Renal pelvis (tissue), 1 donor: ENCODE measurements at regions not wholly inside any gene's neighbourhood (a gene's known extent, or its start where the extent isn't known, plus 50 kb on each side); places are given as distances from the start of the nearest gene placed in this dataset.
A peak's percentile ranks its signal among the peaks of the same experiment; 100 is the strongest.
"Not testable (repeated sequence)": the region's sequence is repeated elsewhere in the genome, so short reads cannot be mapped to it uniquely, and the experiment has no call there.

Experiments
- DNase-seq: peaks from one replicate; pipeline ENCODE4 v3.0.0-alpha.2; 2013

DNA sequence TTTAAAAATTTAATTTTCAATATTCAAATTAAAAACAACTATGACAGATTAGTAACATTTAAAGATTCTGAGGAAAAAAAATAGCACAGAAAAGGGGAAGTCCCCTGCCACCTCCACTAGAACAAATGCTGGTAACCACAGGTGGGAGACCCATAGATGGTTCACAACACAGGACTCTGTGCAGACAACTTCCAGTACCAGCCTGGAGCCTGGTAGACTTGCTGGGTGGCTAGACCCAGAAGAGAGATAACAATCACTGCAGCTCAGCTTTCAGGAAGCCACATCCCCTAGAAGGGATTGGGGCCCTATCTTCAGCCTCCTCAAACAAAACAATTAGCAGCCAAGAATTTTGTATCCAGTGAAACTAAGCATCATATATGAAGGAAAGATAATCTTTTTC is 179.6 kb upstream of the RND3 start:
- not testable (repeated sequence) for DNase-seq

DNA sequence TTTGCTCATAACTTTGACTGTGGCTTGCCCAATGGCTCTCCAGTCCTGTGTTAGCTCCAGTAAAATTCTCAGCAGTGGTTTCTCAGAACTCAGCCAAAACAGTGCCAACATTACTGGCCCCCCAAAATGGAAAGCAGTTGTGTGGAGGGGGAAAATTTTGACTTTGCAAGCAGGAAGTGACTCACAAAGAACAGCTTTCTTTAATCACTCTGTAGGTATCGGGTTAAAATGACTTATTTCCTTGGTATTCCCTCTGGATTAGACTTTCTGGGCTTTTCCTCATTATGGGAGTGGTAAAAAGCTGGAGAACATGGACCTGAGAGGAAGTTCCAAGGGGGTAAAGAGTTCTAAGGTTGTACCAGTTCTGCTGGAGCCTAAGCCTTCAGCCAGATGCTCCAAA is 175.7 kb upstream of the RND3 start:
- DNase-seq, result no peak

DNA sequence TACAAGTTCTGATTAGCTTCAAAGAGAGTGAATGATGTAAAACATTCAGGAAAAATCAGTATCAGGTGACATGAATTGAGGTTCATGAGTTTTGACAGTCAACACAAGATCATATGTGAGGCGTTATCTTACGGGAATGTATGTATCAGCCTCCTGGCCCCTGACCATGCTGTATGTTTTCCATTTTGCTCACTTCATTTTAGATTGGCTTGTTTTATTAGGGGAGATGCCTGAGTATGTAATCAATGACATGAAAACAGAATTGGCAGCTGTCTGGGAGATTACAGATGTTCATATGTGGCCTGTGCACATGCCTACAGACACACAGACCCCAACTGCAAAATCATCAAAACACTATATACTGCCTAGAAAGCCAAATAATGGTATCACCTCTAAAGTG is 168.5 kb upstream of the RND3 start:
- no peak for DNase-seq

DNA sequence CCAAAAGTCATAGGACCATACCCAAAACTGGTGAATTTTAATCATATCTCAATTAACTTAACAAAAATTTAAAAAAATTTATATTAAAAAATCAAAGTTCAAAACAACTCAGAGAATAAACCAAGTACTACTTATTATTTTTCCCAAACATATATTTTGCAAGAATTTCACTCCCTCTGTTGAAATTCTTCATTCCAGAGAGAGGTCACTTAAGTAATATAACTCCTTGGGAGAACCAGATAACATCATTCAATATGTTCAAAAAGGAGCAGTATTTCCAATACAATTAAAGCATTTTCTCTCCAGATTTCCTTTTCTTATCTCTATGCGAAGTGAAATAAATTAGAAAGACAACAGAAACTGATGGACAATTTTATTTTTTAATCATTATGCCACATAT is 165.9 kb upstream of the RND3 start:
- no peak for DNase-seq

DNA sequence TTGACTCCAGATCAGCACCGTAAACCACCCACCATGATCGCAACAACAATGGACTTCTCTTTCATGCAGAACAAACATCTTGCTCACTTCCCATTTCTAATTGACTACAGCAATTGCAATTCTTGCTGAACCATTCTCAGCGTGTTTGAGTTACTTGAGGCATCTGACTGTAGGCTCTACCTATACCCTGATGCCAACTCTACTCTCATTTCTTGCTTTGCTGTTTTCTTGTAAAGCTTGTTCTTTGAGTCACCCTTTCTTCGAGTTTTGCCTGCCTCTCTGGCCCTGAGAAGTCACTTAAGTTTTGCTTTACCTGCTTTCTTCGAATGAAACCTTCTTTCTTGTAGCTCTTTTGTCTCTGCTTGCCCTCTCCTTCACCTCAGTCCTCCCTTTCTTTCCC is 160.5 kb upstream of the RND3 start:
- no peak for DNase-seq

DNA sequence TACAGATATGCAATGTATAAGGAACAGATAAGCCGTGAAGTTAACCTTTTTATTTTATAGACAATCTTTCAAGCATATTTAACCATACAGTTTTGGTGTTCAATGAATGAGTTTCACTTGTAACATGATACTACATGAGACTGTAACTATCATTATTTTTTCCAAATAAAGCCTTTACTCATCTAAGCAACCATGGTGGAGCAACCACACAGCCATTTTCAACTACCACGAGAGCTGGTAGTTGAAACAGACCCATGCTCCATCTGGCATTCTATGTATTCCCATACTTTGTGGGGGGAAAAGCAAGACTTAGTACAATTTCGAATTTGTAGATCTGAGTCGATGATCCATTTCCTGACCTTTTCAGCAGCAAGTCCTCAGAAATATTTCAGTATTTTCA is 159.3 kb upstream of the RND3 start:
- no peak for DNase-seq

DNA sequence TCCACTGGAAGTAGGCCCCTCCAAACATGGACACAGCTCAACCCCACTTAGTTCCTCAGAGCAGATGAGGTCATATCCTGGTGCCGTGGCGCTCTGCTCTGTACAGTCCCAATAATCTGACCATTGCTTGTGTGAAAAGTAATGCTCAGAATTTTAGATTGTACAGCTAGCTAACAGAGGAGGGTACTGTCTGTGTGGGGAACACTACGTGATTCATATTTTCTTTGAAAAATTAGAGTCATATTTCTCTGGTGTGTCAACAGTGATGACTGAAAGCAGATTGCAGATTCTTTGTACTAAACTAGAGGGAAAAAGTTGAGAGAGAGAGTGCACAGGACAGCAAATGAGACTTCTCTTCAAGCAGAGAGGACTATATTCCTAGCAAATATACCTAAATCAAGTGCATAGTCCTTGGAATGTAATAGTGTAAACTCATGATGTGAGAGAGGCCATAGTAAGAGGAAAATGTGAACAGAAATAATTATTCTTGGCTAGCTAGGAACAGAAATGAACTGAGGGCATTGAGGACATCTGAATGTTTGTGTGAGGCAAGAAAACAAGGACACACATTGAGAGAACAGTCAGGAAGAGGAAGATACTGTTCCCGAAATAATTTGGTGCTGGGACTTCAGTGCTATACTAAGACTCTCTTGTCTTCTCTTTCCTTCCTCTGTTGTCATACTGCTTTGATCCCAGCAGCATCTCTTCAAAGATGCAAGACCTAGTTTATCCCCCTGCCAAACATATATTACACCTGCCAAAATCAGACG is 157.0 kb upstream of the RND3 start:
- DNase-seq, result no peak

DNA sequence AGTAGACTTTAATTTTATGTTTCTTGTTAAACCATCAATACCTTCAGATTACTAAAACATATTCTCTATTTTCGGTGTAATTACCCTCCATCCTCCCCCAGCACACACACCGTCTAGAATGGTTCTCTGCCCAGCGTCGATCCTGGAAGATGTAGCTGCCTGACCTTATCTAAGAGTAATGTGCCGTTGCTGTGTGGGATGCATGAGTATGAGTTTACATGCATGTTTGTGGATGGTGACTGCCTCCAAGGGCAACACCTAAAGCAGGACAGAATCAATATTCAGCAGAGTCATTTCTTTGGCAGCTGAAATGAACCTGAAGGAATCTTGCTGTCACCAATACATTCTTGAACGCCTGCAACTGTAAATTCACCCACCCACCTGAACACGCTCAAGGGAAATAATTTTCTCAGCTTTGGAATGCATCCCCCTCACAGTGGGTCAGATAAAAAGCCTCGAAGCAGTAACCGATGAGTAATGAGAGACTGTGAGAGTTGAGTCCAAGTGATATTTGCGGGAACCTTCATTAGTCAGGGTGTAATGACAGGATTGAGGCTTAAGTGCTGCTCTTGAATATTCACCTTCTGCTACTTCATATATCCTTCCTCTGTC is 155.8 kb upstream of the RND3 start:
- DNase-seq, result no peak

DNA sequence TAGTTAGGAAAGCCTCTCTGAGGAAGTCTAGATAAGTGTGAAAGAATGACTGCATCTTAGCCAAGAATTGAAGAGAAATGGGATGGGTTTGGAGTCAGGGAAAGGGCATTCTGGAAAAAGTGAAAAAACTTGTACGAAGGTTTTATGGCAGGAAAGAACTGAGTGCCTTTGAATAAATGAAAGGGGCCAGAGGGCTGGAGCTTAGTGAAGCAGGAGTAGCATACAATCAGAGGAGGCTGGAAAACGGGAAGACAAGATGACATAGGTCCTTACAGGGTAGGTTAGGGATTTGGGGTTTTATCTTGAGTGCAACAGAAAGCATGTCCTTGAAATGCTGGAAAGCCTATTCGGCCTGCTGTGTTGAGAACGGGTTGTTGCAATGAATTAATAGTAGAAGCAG is 152.6 kb upstream of the RND3 start:
- DNase-seq, result no peak

DNA sequence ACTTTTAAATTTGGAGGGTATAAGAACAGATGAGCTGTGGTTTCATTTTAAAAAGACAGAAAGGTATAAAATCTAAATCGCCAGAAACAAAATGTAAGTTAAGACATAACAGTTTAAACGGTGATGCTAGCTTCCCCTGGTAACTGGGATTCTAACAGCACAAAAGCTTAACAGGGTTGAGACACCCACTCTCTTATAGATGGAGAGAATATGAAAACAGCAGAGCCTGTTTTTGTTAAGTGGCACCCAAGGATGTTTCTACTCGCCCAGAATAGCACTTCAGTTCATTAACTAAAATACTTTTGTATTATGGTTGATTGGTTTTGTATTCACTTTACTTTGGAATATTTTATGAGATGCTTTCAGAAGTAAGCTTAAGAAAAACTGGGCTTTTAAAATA is 151.9 kb upstream of the RND3 start:
- DNase-seq, result no peak

DNA sequence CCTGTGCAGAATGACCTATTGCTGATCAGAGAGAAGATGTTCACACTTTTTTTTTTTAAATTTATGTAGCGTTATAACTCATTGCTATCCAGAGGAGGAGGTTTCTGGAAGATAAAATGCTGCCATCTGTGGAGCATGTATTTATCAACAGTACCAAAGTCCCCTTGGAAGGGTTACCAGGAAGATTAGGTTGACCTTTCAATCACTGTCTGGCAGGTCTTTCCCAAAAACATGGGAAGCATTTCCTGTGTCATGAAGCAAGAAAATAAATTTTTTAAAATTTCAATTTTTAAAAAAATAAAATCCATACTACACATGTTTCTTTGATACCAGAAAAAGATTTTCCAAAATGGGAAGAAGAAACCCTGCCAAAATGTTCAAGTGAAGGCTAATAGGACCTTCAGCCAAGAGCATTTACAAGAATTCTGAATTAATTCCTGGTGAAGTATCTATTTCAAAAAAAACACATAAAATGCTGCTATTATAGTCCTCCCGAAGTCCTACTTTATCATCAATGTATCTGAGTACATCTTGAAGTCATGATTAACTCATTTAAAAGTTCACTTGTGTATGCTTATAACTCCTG is 143.9 kb upstream of the RND3 start:
- DNase-seq, result no peak

DNA sequence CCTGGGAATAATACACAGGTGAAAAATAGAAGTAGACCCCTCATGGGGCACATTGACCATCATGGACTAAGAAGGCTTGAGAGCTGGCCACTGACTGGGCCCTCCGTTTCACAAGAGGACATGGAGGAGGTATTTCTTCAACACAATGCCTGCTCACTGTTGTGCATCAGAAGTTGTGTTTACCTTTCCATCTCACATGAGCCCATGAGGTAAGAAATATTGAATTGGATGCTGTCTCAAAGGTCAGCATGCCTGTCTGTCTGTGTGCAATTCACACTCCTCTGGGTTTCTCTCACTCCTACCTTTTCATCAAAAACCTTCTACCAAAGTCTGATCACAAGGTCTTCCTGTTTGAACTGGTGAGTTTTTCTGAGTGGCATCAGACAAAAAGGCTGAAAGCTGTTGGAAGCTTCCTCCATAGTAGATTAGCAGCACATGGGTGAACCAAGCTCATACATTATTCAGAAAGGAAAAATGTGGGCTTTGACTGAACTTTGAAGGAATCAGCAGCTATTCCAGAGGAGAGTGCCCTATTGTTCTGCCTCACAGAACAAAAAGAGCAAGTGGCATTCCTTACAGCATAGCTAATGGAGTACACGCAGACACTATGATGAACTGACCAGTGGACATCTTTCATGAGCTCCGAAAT is 143.2 kb upstream of the RND3 start:
- no peak for DNase-seq

DNA sequence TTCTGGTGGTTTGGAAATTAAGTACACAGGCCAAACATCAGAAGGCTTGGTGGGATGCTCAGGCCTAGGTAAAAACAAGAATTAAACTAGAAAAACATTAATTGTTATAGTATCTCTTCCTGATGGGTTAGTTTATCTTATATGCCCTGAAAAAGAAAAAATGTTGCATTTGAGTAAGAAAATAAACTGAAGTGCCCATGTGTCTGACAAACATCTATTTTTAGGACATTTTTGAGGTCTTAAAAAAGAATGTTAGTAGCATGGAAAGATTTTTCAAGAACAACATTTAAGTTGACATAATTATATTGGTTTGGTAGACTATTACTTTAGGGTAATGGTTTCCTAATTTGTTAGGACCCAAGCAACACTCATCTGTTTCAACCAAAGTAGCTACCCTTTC is 140.1 kb upstream of the RND3 start:
- no peak for DNase-seq

DNA sequence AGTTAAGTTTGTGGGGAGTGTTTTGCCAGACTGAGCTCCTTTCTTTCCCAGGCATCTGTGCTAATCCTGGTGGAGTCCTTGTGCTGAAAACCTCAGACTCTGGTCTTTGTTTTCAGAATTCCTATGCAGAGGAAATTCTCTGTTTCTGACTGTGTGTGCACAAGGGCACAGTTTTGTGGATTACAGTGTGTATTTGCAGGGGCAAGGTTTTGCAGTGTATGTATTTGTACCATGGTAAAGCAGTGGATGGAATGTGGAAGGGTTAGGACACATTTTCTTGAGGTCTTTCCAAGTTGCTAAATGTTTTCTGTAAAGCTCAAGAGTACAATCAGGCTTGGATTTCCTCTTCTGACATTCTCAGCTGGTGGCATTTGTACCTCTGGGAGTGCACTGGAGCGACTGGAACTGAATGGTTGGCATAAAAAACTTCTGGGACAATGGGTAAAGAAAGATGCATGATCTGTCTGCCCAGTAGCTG is 139.5 kb upstream of the RND3 start:
- no peak for DNase-seq

DNA sequence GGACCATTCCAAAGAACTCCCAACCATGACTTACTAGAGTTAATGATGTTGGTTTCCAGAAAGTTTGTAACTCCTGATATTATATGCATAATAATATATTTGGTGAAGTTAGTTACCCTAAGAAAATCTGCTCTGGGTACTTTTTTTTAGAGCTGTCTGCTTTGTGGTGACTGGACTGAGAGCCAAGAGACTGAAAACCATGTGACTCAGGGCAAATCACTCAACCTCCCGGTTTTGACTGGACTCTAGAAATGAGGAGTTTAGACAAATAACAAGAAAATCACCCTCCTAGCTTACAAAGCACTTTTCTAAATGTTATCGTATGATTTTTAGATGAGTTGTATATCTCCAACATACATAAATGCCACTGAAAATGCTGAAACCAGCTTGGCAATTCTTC is 138.3 kb upstream of the RND3 start:
- no peak for DNase-seq

DNA sequence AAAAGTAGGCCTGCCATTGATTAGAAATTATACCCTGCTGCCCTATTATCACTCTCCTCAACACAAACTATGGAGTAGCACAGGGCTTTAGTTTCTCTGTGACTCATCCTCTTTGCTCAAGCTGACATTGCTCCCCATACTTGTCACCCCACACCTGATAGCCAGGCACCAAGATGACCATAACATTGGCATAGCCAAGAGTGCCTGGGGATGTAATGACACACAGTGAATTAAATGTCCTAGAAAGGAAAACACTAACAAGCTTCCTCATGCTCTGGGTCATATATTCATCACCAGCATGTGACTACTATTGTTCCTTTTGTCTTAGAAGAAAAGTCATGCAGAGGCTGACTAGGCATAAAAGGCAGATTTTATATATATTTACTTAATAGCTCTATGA is 137.8 kb upstream of the RND3 start:
- no peak for DNase-seq

DNA sequence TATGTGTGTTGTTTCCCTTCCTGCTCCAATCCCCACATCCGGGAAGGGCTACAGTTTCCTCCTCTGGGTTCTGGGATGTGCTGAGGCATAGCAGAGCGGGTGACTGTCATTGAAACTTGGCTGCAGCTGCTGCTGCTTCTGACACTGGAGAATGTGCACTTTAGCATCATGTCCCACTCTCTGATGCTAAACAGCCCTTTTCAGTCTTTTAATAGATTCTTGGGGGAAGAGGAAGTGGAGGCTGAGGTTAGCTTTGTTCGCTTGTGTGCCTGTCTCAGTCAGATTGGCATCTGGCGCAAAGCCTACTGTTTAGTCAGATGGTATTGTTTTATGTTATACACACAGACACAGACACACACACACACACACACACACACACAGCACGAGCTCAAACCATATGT is 136.5 kb upstream of the RND3 start:
- peak; percentile 42 for DNase-seq

DNA sequence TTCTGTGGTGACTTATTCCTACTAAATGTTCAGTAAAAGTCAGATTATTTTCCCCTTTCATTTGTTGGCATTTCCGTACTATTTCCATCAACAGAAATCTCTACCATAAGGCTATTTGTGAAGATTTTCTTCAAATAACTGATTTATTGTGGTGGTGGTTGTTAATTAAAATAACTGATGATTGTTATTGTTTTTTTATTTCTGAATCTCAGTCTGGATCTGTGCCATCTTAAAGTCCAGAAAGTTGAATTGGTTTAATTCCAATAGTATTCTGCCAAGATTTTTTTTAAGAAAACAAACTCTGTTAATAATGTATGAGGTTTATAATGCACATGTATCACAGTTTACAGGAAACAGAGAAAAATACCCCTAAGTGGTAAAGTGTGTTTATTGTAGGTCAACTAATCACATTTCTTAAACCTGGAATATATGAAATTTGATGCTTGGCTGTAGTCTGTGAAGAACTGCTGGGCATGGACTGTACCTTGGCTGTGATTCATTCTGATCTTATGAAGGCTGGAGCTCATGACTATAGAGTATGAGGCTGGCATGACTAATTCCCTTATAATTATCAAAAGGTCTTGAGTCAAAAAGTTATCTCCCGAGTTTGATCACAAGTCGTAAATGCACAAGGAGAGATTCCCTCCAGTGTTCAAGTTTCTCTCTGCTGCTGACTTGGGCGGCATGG is 134.2 kb upstream of the RND3 start:
- no peak for DNase-seq

DNA sequence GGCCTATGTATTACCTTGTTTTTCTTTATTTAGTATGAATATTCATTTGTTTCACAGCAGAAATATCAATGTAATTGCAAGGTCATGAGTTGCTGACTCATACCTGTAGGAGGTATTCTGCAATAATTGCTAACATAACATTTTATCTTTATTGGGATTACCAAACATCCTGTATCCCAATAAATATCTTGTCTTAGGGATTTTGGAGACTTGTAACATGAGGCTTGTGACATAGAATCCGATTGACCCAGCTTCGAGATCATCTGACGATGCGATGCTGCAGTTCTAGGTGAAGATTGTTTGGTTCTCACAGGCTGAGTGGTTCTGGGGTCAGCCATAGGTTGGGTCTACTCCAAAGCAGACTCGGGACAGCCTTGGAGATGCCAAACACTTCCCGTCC is 133.4 kb upstream of the RND3 start:
- no peak for DNase-seq

DNA sequence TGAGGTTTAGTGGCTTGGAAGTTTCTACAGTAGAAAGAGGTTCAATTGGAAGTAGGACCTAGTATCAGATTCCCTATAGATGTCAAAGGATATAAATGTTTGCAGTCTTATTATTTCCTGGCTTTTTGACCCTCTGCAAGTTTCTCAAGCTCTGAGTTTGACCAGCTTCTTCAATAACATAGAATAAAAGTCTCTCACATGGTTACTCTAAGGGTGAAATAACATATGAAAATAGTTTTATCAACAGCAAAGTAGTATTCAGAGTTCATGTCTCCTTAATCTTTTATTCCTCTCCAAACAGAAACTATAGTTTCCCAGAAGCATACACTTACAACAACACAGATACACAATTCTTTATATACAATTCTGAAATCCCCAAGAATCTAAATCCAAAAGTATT is 132.9 kb upstream of the RND3 start:
- no peak for DNase-seq

DNA sequence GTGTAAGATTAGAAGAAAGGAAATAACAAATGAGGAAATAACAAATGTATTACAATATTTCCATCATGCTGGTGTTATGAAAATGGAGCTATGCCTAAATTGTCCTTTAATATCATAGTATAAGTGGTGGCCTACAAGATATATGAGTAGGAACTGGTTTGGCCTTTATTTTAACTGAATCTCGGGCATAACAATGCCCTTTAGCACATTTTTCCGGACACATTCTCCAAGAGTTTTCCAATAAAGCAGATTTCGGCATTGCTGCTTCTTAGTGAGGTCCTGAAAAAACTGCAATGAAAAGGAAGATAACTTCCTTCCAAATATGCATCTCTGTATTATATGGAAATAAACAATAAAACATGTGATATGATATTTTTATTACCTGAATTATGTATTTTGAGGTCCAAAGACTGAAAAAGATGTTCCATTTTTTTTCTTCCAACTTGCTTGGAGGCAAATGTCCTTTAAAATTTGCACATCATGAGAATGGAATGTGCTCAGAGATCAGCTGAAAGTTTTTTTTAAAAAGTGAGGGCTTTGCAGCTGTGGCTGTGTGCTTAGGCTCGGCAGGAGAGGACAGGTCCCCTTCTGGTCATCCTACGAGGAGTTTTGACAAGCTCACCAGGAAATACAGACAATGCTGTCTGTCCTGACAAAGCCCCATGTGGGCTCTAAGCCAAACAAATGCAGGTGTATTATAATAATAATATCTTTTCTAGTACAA is 132.3 kb upstream of the RND3 start:
- no peak for DNase-seq
